HG03060 (cell line): ENCODE measurements at regions not wholly inside any gene's neighbourhood (a gene's known extent, or its start where the extent isn't known, plus 50 kb on each side); places are given as distances from the start of the nearest gene placed in this dataset.
"Not testable (repeated sequence)": the region's sequence is repeated elsewhere in the genome, so short reads cannot be mapped to it uniquely, and the experiment has no call there.

Experiments used
- ATAC-seq: cut with Tn5 transposase; IDR thresholded peaks from one replicate; pipeline ENCODE4 v1.9.1; 2021; ENCODE audit warnings: low read depth, moderate number of reproducible peaks; ENCODE audit not compliant: unreplicated experiment

DNA sequence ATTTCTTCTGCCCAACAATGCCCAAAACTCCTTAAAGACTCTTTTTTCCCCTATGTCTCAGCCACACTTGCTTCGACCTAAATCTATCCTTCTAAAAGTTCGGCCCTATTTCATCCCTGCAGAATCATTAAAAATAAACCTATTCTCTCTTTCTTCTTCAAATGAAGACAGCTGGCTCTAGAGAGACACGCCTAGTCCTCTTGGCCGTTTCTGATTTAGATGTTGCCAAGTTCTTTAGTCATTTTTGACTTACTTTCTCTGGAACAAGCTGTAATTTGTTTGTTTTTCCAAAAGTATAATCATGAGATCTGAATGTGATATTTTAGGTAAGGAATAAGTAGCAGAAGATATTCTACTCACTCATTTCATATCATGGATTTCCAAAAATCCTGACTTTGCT lies 211.6 kb downstream of the CENPC start:
- ATAC-seq = no peak

- ATAC-seq = peak; percentile 72
These were observed 212.7 kb downstream of the CENPC start for GRCh38 chr4:67332627-67333026.

GRCh38 chr4:67328393-67328792 lies 216.9 kb downstream of the CENPC start:
- no peak for ATAC-seq

DNA sequence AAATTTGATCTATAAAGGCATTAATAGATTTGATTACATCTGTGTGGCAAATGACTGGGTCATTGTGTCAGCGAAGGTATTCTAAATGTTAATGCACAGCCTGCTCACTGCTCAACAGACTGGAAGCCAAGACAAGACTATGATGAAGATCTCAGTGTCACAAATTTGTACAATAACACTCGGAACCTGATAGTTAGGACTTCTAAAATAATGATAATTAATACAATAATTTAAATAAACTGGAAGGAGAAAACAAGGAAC lies 217.4 kb downstream of the CENPC start:
- no peak for ATAC-seq

- peak; percentile 97 for ATAC-seq
These were observed 217.9 kb downstream of the CENPC start for GRCh38 chr4:67327245-67328017.

- ATAC-seq = no peak
These were observed 219.5 kb downstream of the CENPC start for GRCh38 chr4:67325791-67326190.

DNA sequence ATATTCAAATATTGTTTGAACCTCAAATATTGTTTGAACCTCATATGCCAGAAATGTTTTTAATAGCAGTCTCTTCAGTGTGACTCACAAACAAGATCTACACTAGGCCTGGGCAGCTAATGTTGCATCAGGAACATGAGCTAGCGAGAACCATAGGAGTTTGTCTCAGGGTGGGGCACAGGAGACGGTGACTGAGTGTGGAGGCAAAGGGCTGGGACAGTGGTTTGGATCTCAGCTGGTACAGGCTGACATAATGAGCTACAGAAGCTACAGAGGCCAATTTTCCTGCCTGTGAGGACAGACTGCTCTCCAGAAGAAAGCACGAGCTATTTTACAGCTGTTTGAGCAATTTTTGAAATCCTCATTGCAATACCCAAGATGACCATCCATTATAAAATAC lies 224.7 kb downstream of the CENPC start:
- ATAC-seq = no peak

- not testable (repeated sequence) for ATAC-seq
These were observed 225.7 kb downstream of the CENPC start for GRCh38 chr4:67319607-67320006.

- not testable (repeated sequence) for ATAC-seq
These were observed 244.7 kb downstream of the CENPC start for GRCh38 chr4:67300497-67301185.

- ATAC-seq = no peak
These were observed 252.7 kb downstream of the CENPC start for GRCh38 chr4:67292636-67293035.

DNA sequence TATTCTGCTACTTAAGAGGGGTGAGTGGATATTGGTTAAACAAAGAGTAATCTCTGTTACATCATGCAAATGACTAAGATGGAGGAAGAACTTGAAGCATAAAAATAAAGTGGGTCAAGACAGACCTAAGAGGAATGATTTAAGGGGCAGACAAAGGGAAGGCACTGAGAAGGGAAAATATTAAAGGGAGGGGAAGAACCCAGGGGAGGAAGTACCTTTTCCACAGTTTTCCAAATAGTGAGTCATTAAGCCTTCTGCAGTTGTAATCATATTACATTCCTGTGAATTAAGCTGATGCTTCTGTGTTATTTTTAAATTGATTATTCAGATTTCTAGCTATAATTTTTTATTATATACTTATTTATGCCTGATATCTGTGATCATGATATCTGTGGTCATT lies 253.3 kb downstream of the CENPC start:
- no peak for ATAC-seq

DNA sequence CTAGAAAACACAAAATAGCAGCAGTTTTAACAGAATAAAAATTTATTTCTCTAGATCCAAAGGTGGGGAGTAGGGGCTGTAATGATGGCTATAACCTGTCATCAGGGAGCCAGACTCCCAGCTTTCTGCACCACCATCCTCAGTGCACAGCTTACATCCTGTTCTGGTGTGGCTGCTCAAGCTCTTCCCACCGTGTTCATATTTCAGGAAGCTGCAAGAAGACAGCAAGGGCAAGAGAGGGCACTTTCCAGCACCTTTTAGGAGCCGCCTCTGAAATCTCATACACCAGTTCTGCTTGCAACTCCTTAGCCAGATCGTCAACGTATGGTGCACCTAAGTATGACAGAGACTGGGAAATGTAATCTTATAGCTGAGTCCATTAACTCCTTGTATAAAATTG lies 253.7 kb downstream of the CENPC start:
- ATAC-seq = no peak

- ATAC-seq = no peak
These were observed 256.3 kb downstream of the CENPC start for GRCh38 chr4:67288964-67289363.

GRCh38 chr4:67286724-67287123 lies 258.6 kb downstream of the CENPC start:
- ATAC-seq = no peak

DNA sequence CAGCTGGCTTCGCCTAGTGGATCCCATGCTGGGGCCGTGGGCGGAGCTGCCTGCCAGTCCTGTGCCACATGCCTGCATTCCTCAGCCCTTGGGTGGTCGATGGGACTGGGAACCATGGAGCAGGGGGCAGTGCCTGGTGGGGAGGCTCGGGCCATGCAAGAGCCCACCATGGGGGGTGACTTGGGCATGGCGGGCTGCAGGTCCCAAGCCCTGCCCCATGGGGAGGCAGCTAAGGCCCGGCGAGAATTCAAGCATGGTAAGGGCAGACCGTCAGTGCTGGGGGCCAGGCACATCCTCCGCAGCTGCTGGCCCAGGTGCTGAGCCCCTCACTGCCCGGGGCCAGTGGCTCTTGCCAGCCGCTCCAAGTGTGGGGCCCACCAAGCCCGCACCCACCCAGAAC lies 262.6 kb downstream of the CENPC start:
- ATAC-seq = no peak

DNA sequence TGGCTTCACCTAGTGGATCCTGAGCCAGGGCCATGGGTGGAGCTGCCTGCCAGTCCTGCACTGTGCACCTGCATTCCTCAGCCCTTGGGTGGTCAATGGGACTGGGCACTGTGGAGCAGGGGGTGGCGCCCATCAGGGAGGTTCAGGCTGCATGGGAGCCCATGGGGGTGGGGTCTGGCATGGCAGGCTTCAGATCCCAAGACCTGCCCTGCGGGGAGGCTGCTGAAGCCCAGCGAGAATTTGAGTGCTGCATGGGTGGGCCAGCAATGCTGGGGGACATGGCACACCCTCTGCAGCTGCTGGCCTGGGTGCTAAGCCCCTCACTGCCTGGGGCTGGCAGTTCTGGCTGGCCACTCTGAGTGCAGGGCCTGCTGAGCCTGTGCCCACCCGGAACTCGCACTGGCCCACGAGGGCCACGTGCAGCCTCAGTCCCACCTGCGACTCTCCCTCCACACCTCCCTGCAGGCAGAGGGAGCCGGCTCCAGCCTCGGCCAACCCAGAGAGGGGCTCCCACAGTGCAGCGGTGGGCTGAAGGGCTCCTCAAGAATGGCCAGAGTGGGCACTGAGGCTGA lies 270.0 kb downstream of the CENPC start:
- no peak for ATAC-seq

- ATAC-seq = not testable (repeated sequence)
These were observed 270.6 kb downstream of the CENPC start for GRCh38 chr4:67274671-67275070.

DNA sequence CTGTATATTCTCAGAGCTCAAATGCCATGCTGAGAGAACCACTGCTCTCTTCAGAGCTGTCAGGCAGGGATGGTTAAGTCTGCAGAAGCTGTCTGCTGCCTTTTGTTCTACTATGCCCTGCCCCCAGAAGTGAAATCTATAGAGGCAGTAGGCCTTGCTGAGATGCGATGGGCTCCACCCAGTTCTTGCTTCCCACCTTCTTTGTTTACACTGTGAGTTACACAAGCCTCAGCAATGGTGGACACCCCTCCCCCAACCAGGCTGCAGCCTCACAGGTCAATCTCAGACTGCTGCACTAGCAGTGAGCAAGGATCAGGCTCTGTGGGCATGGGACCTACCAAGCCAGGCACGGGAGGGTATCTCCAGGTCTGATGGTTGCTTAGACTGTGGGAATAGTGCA lies 271.6 kb downstream of the CENPC start:
- ATAC-seq = no peak

DNA sequence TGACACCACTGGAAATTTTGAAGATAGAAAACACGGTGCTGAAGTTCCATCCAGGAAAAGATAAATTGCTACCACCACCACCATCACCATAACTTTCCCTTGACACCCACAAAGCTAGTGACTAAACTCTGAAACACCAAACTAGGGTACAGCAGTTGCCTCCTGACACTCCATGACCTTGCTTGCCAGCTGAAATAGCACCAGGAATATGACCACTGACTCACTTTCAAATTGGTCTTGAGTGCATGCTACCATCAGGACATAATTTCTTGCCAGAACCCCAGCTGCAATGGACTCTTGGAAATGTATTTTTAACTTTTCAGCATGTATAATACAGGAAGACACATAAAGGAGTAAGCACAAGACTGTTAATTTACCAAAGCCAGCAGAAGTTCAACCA lies 283.3 kb downstream of the CENPC start:
- ATAC-seq = no peak

GRCh38 chr4:67256388-67257043 lies 288.8 kb downstream of the CENPC start:
- no peak for ATAC-seq

GRCh38 chr4:67250131-67250896 lies 295.0 kb downstream of the CENPC start:
- no peak for ATAC-seq
